Endothelial cell of umbilical vein (primary cell): ENCODE measurements at regions not wholly inside any gene's neighbourhood (a gene's known extent, or its start where the extent isn't known, plus 50 kb on each side); places are given as distances from the start of the nearest gene placed in this dataset.

ENCODE experiments used
- BruUV-seq: library from RNA; stranded (reverse); fragments of 400-500 nt; replicated peaks from 2 replicates; lab custom pipeline; 2021; lab: Mats Ljungman, UMichigan
- CTCF ChIA-PET: fragments of 300-600, 350-600 bp; sonication (Branson Sonifier 250); formaldehyde crosslinking; loops from one replicate; lab custom pipeline; 2021; ENCODE audit warnings: antibody characterized with exemption, inconsistent platforms; lab: Charles Lee
- POLR2A ChIA-PET: fragments of 300-600, 350-600 bp; sonication (Branson Sonifier 250); formaldehyde crosslinking; loops from one replicate; lab custom pipeline; 2021; ENCODE audit warnings: antibody characterized with exemption, inconsistent platforms; lab: Charles Lee
- DNase-seq: peaks from one replicate; pipeline ENCODE4 v3.0.0-alpha.2; 2011; ENCODE audit warnings: low read depth, low spot score
- FAIRE-seq: peaks from 2 replicates; lab custom pipeline; 2011; peaks lifted over from hg19 to GRCh38; lab: Jason Lieb, UNC
- H2AFZ ChIP-seq: 2 replicates; pipeline ENCODE4 v1.6.0; 2012; ENCODE audit warnings: low read depth, low read length, control low read depth, inconsistent platforms
- H3K27ac ChIP-seq: 2 replicates; pipeline ENCODE4 v1.5.1; 2011; ENCODE audit warnings: low read depth, mild to moderate bottlenecking, control low read depth, low read length, moderate library complexity; ENCODE audit not compliant: insufficient read depth
- H3K27me3 ChIP-seq, 2 experiments: 2 replicates each; pipeline versions ENCODE4 v1.6.0 to v1.6.1; 2011; ENCODE audit warnings: low read length in 2 of 2, mixed read lengths in 1 of 2; ENCODE audit not compliant: control insufficient read depth in 2 of 2, insufficient read depth in 2 of 2
- H3K36me3 ChIP-seq, 2 experiments: 2 replicates in 1 of 2; 3 replicates in 1 of 2; pipeline ENCODE4 v1.5.1; 2011; ENCODE audit warnings: low read length in 2 of 2, mild to moderate bottlenecking in 1 of 2, moderate library complexity in 1 of 2; ENCODE audit not compliant: control insufficient read depth in 2 of 2, insufficient read depth in 2 of 2; ENCODE audit errors: extremely low read depth in 1 of 2
- H3K4me1 ChIP-seq: 3 replicates; pipeline ENCODE4 v1.5.1; 2011; ENCODE audit warnings: mild to moderate bottlenecking, low read length; ENCODE audit not compliant: control insufficient read depth, insufficient read depth; ENCODE audit errors: extremely low read depth
- H3K4me2 ChIP-seq: 2 replicates; pipeline ENCODE4 v1.6.1; 2011; ENCODE audit warnings: low read length, control low read depth, mixed read lengths; ENCODE audit not compliant: insufficient read depth
- H3K4me3 ChIP-seq, 3 experiments: fragments of 200-600 bp in 1 of 3; sonication (generic), shearing (Covaris generic) in 1 of 3; replicated peaks in 1 of 3; 2 replicates each; pipeline ENCODE4 v1.5.1; 2011 to 2016; ENCODE audit warnings: control low read depth in 3 of 3, low read length in 3 of 3, mild to moderate bottlenecking in 2 of 3, inconsistent platforms in 1 of 3, low read depth in 1 of 3, moderate library complexity in 1 of 3; ENCODE audit not compliant: insufficient read depth in 1 of 3
- H3K79me2 ChIP-seq: 2 replicates; pipeline ENCODE4 v1.6.0; 2012; ENCODE audit warnings: low read length, inconsistent platforms; ENCODE audit not compliant: control insufficient read depth, insufficient read depth
- H3K9ac ChIP-seq: replicated peaks from 2 replicates; pipeline ENCODE3; 2011; ENCODE audit warnings: low read length, control low read depth; ENCODE audit not compliant: insufficient read depth; ENCODE audit errors: extremely low read depth
- H3K9me1 ChIP-seq: replicated peaks from 3 replicates; pipeline ENCODE4 v1.6.0; 2011; ENCODE audit warnings: mild to moderate bottlenecking, low read length; ENCODE audit not compliant: control insufficient read depth, insufficient read depth; ENCODE audit errors: extremely low read depth
- H3K9me3 ChIP-seq: replicated peaks from 2 replicates; pipeline ENCODE4 v1.5.1; 2012; ENCODE audit warnings: low read length, inconsistent platforms; ENCODE audit not compliant: control insufficient read depth, insufficient read depth
- H4K20me1 ChIP-seq: replicated peaks from 2 replicates; pipeline ENCODE3; 2011; ENCODE audit warnings: mild to moderate bottlenecking, low read length; ENCODE audit not compliant: control insufficient read depth, insufficient read depth; ENCODE audit errors: extremely low read depth
- CTCF ChIP-seq, 2 donors: IDR thresholded peaks; 1 replicate in 1 of 2; 2 replicates in 1 of 2; pipeline ENCODE4 v1.5.1; 2011; ENCODE audit warnings: low read length in 2 of 2, mild to moderate bottlenecking in 2 of 2, moderate library complexity in 2 of 2, control low read depth in 1 of 2, inconsistent platforms in 1 of 2, low read depth in 1 of 2; ENCODE audit not compliant: insufficient read depth in 1 of 2; ENCODE audit errors: extremely low read depth in 1 of 2
- EZH2 ChIP-seq: IDR thresholded peaks from 2 replicates; pipeline ENCODE4 v1.6.1; 2012; ENCODE audit warnings: borderline replicate concordance, low read depth, mild to moderate bottlenecking, moderate library complexity, low read length, inconsistent platforms; ENCODE audit not compliant: severe bottlenecking
- FOS ChIP-seq: IDR thresholded peaks from 2 replicates; pipeline ENCODE4 v1.6.1; 2011; ENCODE audit warnings: mild to moderate bottlenecking, low read length, moderate library complexity, borderline replicate concordance; ENCODE audit not compliant: insufficient read depth
- GATA2 ChIP-seq: IDR thresholded peaks from 2 replicates; pipeline ENCODE4 v1.7.0; 2011; ENCODE audit warnings: low read depth, mild to moderate bottlenecking, moderate library complexity, mixed read lengths, low read length; ENCODE audit not compliant: insufficient read length, insufficient read depth
- JUN ChIP-seq: IDR thresholded peaks from 2 replicates; pipeline ENCODE4 v1.6.1; 2011; ENCODE audit warnings: borderline replicate concordance, low read depth; ENCODE audit not compliant: insufficient read length, insufficient read depth
- MAX ChIP-seq: IDR thresholded peaks from 2 replicates; pipeline ENCODE4 v1.6.1; 2011; ENCODE audit not compliant: insufficient read depth, insufficient read length
- MYC ChIP-seq: IDR thresholded peaks from one replicate; pipeline ENCODE4 v1.6.1; 2011; ENCODE audit warnings: mild to moderate bottlenecking, low read depth, low read length
- POLR2A ChIP-seq: IDR thresholded peaks from 2 replicates; pipeline ENCODE4 v1.6.1; 2012; ENCODE audit warnings: low read depth, mild to moderate bottlenecking, control low read depth, low read length
- POLR2AphosphoS5 ChIP-seq: IDR thresholded peaks from 2 replicates; pipeline ENCODE4 v1.6.1; 2012; ENCODE audit warnings: low read depth, mild to moderate bottlenecking, control low read depth, low read length, moderate library complexity; ENCODE audit not compliant: insufficient read depth
- dilution Hi-C: fragments of 300-500 bp; cut with MboI; formaldehyde crosslinking; loops from one replicate; pipeline ENCODE4 v1.15.0; 2019; ENCODE audit warnings: low sequenced_read_pairs; ENCODE audit not compliant: extremely low pct_ligation_motif_present
- intact Hi-C: fragments of 100-400 bp; cut with micrococcal nuclease; formaldehyde crosslinking; loops from one replicate; pipeline ENCODE4 v1.10.0; 2022

- FAIRE-seq (no peak), DNase-seq (no peak)
- CTCF ChIA-PET: no interaction called here
- H4K20me1 ChIP-seq: no peaks in the 10 kb centered on the region
- TF ChIP-seq CTCF (IDR thresholded peaks at IDR 0.05; ENCODE audit: extremely low read depth in 1 of 2, insufficient read depth in 1 of 2, low read depth in 1 of 2, low read length in 2 of 2) (no peak), MAX (no peak), EZH2 (no peak), FOS (no peak), POLR2AphosphoS5 (no peak), GATA2 (no peak), MYC (no peak), JUN (no peak), POLR2A (no peak)
- intact Hi-C loops (no loop called here), dilution Hi-C loops (no loop called here)
- no TSS peak for BruUV-seq
- no peak overlapping the region for H3K9ac ChIP-seq
- no peaks in the 10 kb centered on the region for H3K79me2 ChIP-seq
- H3K9me3 ChIP-seq: no peaks in the 10 kb centered on the region
- no peak overlapping the region for H3K4me2 ChIP-seq
- H3K9me1 ChIP-seq: no peaks in the 10 kb centered on the region
- H3K4me3 ChIP-seq: no peak overlapping the region
- no peaks in the 10 kb centered on the region for H3K4me1 ChIP-seq
- no peaks in the 10 kb centered on the region for H3K36me3 ChIP-seq
- no peaks in the 10 kb centered on the region for H3K27me3 ChIP-seq
- POLR2A ChIA-PET: no interaction called here
- no peak overlapping the region for H3K27ac ChIP-seq
- no peak overlapping the region for H2AFZ ChIP-seq
Measured at GRCh38 chr1:229953736-229954326, 113.2 kb upstream of the GALNT2 start.
